Activated CD8-positive, alpha-beta memory T cell treated with anti-CD3 and anti-CD28 coated beads for 36 hours (primary cell): ENCODE measurements at regions not wholly inside any gene's neighbourhood (a gene's known extent, or its start where the extent isn't known, plus 50 kb on each side); places are given as distances from the start of the nearest gene placed in this dataset.

Experiments
- CTCF ChIA-PET: fragments of 350-600 bp; sonication (Branson Sonifier 250); formaldehyde crosslinking; loops from one replicate; lab custom pipeline; 2021; ENCODE audit warnings: antibody characterized with exemption; lab: Charles Lee
- POLR2A ChIA-PET: fragments of 350-600 bp; sonication (Branson Sonifier 250); formaldehyde crosslinking; loops from one replicate; lab custom pipeline; 2021; ENCODE audit warnings: antibody characterized with exemption; lab: Charles Lee

- POLR2A ChIA-PET: no interaction called here
Observed at GRCh38 chr12:17695495-17695894, 394.5 kb downstream of the RERGL start.

GRCh38 chr12:17691369-17691768 is 398.6 kb downstream of the RERGL start:
- POLR2A ChIA-PET: no interaction called here
- CTCF ChIA-PET: no interaction called here

More at GRCh38 chr12:17695495-17695894, 394.5 kb downstream of the RERGL start:
- CTCF ChIA-PET: no interaction called here

GRCh38 chr12:17680220-17680619 is 409.8 kb downstream of the RERGL start:
- CTCF ChIA-PET: no interaction called here
- POLR2A ChIA-PET: no interaction called here

- CTCF ChIA-PET: no interaction called here
- POLR2A ChIA-PET: no interaction called here
Observed at GRCh38 chr12:17666641-17667324, 423.2 kb downstream of the RERGL start.

GRCh38 chr12:17665839-17666238 is 424.2 kb downstream of the RERGL start:
- POLR2A ChIA-PET: no interaction called here

GRCh38 chr12:17661250-17661649 is 428.7 kb downstream of the RERGL start:
- ChIA-PET POLR2A (no interaction called here), CTCF (no interaction called here)

More at GRCh38 chr12:17665839-17666238, 424.2 kb downstream of the RERGL start:
- CTCF ChIA-PET: no interaction called here

- ChIA-PET POLR2A (no interaction called here), CTCF (no interaction called here)
Observed at GRCh38 chr12:17652436-17652835, 437.6 kb downstream of the RERGL start.

- CTCF ChIA-PET: no interaction called here
- POLR2A ChIA-PET: no interaction called here
Observed at GRCh38 chr12:17642340-17642650, 447.7 kb downstream of the RERGL start.

GRCh38 chr12:17640615-17641014 is 449.4 kb downstream of the RERGL start:
- POLR2A ChIA-PET: no interaction called here
- CTCF ChIA-PET: no interaction called here

- ChIA-PET CTCF (no interaction called here), POLR2A (no interaction called here)
Observed at GRCh38 chr12:17618831-17619230, 471.2 kb downstream of the RERGL start.

GRCh38 chr12:17609701-17610100 is 480.3 kb downstream of the RERGL start:
- ChIA-PET POLR2A (no interaction called here), CTCF (no interaction called here)

GRCh38 chr12:17609153-17609552 is 480.8 kb downstream of the RERGL start:
- CTCF ChIA-PET: no interaction called here
- POLR2A ChIA-PET: no interaction called here

- POLR2A ChIA-PET: no interaction called here
- CTCF ChIA-PET: no interaction called here
Observed at GRCh38 chr12:17595111-17595510, 494.9 kb downstream of the RERGL start.

GRCh38 chr12:17593715-17594406 is 496.1 kb downstream of the RERGL start:
- POLR2A ChIA-PET: no interaction called here
- CTCF ChIA-PET: no interaction called here

GRCh38 chr12:17592472-17592871 is 497.5 kb downstream of the RERGL start:
- POLR2A ChIA-PET: no interaction called here
- CTCF ChIA-PET: no interaction called here

GRCh38 chr12:17591005-17591681 is 498.9 kb downstream of the RERGL start:
- ChIA-PET CTCF (no interaction called here), POLR2A (no interaction called here)

GRCh38 chr12:17588968-17589367 is 501.0 kb downstream of the RERGL start:
- POLR2A ChIA-PET: no interaction called here

GRCh38 chr12:17579205-17580026 is 510.6 kb downstream of the RERGL start:
- CTCF ChIA-PET: no interaction called here
- POLR2A ChIA-PET: no interaction called here

More at GRCh38 chr12:17588968-17589367, 501.0 kb downstream of the RERGL start:
- CTCF ChIA-PET: no interaction called here

GRCh38 chr12:17577405-17577804 is 512.6 kb downstream of the RERGL start:
- ChIA-PET CTCF (no interaction called here), POLR2A (no interaction called here)

- CTCF ChIA-PET: no interaction called here
- POLR2A ChIA-PET: no interaction called here
Observed at GRCh38 chr12:17572250-17572649, 517.7 kb downstream of the RERGL start.
